Superior temporal gyrus (tissue), 1 donor: ENCODE measurements at regions not wholly inside any gene's neighbourhood (a gene's known extent, or its start where the extent isn't known, plus 50 kb on each side); places are given as distances from the start of the nearest gene placed in this dataset.

Experiments
- DNase-seq: peaks from one replicate; pipeline ENCODE4 v3.0.0-alpha.2; 2016; ENCODE audit errors: extremely low spot score

- no peak for DNase-seq
Observed at GRCh38 chr5:14017904-14018303, 73.4 kb upstream of the DNAH5 start.

- DNase-seq: no peak
Observed at GRCh38 chr5:14016549-14016948, 72.1 kb upstream of the DNAH5 start.

- peak; percentile 73 for DNase-seq
Observed at GRCh38 chr5:14011089-14012020, 66.9 kb upstream of the DNAH5 start.

- no peak for DNase-seq
Observed at GRCh38 chr5:14009575-14009974, 65.1 kb upstream of the DNAH5 start.

- no peak for DNase-seq
Observed at GRCh38 chr5:14008819-14009311, 64.4 kb upstream of the DNAH5 start.

GRCh38 chr5:14006823-14007520 is 62.5 kb upstream of the DNAH5 start:
- no peak for DNase-seq

- DNase-seq: no peak
Observed at GRCh38 chr5:14004598-14005394, 60.3 kb upstream of the DNAH5 start.

- no peak for DNase-seq
Observed at GRCh38 chr5:14003936-14004335, 59.4 kb upstream of the DNAH5 start.

GRCh38 chr5:14003513-14003912 is 59.0 kb upstream of the DNAH5 start:
- no peak for DNase-seq

GRCh38 chr5:13998254-13998653 is 53.8 kb upstream of the DNAH5 start:
- no peak for DNase-seq

GRCh38 chr5:13997514-13997913 is 53.0 kb upstream of the DNAH5 start:
- DNase-seq: no peak

GRCh38 chr5:13994621-13995253 is 50.2 kb upstream of the DNAH5 start:
- DNase-seq: no peak
